Stimulated activated naive CD8-positive, alpha-beta T cell treated with anti-CD3 and anti-CD28 coated beads, Interleukin-15, Interleukin-2, amounts not matched to agents 100 U/mL and 50 U/mL, for 24 hours (primary cell): ENCODE measurements at regions not wholly inside any gene's neighbourhood (a gene's known extent, or its start where the extent isn't known, plus 50 kb on each side); places are given as distances from the start of the nearest gene placed in this dataset.
"Not testable (repeated sequence)": the region's sequence is repeated elsewhere in the genome, so short reads cannot be mapped to it uniquely, and the experiment has no call there.

Source experiments
- ATAC-seq: fragments of 150-1000 bp; cut with Tn5 transposase; one replicate; pipeline ENCODE4 v1.10.0; 2021
- DNase-seq: peaks from one replicate; pipeline ENCODE4 v3.0.0; 2021

DNA sequence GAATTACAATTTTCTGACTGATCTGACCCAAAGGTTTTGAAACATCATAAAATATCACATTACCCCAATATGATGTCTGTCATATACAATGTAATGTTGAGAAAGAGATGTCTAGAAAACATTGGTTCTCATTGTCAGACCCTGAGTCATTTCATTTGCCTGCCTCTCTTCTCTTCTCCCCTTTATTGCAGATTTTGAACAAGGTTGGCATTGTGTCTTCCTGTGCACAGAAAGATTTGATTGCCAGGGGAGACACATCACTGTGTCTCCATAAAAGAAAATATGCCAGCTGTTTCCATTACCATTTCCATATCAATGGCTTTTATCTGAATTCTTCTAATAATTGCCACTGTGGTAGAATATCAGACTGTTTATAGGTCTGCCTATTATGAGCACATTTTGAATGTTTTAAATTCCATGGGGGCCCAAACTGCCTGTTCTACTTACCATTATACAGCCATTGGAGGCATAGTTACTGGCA is 65.6 kb downstream of the IFI44 start:
- DNase-seq = no peak
- no peak for ATAC-seq

DNA sequence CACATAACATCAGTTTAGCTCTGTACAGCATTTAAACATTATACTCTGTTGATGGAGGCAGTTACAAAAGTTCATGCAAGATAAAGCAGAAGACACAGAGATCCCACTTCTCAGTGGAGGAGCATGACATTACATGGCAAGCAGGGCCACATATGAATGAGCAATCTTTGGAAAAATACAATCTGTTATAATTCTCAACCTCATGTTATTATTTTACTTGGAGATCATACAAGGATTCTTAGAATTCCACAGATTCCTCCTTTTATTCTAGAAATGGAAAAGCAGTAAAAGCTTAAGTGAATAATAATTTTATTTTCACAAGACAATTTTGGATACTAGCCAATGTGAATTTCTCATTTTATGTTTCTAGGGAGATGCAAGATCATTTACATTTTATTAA is 66.6 kb downstream of the IFI44 start:
- ATAC-seq (no peak), DNase-seq (no peak)

DNA sequence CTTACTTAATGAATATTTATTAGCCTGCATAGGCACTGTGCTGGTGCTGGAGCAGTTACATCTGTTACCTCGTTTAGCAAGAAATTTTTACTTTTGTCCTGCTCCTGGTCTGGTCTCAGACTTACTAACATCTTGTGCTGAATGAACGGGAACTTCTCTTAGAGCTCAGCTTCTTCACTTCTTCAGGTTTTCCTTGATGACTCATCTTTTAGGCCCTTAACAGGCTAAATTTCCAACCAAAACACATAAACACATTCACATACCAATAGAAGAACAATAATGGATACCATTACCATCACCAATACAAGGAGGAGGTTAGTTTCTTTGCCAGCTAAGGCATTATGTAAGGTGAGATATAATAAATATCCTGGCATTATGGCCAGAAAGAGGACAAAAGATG is 68.9 kb downstream of the IFI44 start:
- no peak for DNase-seq
- ATAC-seq = no peak

DNA sequence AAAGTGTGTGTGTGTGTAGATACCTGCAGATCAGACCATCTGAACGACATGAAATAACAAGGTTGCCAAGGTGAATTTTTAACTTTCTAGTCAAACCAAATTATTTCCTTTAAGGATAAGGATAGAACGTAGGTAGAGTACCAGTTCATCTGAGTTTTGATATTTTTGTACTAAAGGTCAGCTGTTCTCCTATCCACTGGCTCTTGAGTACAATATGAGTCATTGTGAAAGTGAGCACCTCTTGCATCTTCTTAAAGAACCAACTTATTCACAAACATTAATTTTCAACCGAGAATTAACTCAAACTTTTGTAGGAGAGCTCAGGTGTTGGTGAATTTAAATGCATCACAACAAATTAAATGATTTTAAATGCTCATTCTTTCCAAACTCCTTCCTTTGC is 71.5 kb downstream of the IFI44 start:
- ATAC-seq (no peak), DNase-seq (no peak)

DNA sequence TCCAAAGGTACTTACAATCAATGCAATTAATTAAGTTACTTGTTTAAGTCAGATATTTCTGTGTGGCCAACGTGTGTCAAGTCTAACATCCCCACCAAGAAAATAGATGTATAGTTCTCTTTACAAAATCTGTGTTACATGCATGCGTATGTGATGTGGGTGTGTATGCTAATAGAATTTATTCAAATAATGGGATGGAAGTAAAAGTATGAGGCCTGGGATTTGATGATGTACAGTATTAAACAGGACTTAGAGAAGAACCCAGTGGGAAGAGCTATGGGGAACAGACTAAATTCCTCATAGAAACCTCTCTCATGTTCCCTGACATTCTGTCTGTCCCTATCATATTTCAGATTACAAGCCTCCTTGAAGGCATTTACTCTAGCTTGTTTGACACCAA is 72.5 kb downstream of the IFI44 start:
- DNase-seq (no peak), ATAC-seq (no peak)

DNA sequence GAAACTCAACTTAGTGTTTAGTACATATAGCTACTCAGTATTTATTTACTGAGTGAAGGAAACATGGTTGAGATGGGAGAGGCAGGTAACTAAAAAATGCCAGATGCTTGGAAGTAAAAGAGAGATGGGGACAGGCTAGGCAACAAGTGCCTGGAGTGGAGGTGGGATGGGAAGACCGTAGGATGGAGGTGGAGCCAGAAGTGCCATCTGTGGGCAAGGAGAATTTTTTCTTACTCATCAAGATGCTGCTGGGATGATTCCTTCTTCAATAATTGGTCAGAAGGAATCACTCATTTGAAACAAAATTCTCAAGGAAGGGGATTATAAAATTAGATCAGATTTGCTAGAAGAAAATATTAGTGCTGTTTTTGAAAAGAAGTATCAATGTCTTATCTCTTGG is 72.9 kb downstream of the IFI44 start:
- ATAC-seq (no peak), DNase-seq (no peak)

DNA sequence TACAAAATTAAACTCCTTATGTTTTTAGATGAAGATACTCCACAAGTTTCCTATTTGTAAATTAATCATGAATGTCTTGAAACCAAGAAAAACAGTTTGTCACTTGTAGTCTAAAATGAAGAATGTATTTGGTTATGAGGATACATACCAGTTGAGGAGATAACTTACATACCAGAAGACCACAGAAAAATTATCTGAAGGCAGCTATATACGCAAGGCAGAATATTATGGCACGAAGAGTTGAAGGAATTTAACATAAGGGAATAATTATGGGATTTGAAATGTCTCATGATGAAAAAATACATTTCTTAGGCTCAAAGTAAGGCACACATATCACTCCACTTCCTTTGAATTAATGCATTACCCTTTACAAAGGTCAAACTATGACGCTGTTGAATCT is 73.3 kb downstream of the IFI44 start:
- DNase-seq = no peak

DNA sequence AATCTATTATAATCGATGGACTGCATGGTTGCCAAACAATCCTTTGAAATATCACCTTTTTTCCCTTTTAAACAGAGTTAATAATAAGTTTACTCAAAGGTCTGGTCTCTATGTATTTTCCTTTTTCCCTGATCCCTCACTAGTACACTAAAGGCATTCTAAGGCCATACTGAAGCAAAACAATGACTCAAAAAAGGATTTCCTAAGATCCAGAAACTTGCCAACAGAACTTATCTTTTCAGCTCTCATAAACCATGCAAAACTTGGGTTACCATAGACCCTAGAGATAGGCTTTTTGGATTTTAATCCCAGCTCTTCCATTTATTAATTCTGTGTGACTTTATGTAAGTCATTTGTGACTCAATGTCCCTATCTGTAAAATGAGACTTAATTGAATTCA is 77.1 kb downstream of the IFI44 start:
- DNase-seq (no peak), ATAC-seq (no peak)

More for the DNA sequence above, 73.3 kb downstream of the IFI44 start:
- no peak for ATAC-seq

DNA sequence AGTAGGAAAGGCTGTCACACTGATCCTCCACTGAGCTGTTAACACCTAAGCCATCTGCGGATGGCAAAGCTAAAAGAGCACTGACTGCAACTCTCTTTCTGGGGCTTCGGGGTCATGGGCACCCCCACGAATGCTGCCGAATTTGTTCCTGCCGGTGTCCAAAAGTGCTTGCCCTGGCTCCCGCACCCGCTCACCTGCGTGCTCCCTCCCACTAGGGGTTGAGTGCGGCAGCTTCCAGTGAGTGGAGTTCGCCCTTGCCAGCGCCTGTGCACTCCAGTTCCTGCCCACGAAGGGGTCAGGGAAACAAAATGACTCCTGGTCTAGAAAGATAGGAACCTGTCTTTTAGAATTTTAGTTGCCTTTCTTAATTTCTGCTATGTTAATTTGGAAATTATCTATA is 78.7 kb downstream of the IFI44 start:
- DNase-seq = no peak
- ATAC-seq = no peak

DNA sequence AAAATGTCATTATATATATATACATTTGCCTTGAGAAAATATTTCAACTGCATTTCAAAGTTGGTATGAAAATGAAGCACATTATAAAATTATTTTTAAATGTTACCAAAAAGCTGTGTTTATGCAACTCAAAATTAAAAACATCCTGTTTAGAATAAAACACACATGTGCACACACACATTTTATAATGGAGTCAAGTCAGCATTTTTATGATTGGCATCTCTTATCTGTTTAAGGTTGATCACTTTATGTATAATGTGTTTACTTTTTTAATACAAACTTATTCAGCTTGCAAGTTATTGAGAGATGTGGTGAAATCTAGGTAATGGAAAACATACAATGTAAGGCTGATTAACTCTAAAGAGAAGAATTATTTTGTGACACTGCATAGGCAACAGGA is 80.4 kb downstream of the IFI44 start:
- no peak for ATAC-seq

DNA sequence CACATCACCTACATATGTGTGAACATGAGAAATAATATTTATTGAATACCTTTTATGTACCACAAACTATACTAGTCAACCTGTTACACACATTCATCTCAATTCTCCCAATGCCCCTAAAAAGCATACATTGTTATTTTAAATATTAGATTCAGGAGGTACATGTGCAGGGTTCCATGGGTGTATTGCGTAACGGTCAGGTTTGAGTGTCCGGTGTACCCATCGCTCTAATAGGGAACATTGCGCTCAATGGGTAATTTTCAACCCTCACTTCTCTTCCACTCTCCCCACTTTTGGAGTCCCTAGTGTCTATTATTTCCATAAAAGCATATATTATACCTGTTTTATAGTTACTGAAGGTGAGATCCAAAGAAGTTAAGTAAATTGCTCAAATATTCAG is 82.0 kb downstream of the IFI44 start:
- ATAC-seq = no peak
- DNase-seq = no peak

More for the DNA sequence above, 80.4 kb downstream of the IFI44 start:
- DNase-seq = no peak

DNA sequence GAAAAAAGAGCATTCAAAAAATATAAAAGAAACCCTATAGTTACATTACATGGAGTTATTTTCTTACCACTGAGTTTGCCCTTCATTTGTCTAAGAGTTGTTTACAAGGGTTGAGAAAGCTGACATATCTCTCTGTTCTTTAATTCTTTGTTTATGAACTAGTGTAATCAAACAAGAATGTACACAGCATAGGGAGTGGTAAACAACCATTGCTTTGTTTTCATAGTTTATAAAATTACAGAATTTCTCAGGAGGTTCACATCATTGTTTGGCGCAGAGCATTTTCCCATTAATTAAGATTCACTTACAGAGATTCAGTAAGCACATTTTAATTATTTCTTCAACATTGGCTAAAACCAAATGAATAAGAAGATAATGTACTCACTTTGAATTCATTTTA is 87.6 kb downstream of the IFI44 start:
- DNase-seq (no peak), ATAC-seq (no peak)

DNA sequence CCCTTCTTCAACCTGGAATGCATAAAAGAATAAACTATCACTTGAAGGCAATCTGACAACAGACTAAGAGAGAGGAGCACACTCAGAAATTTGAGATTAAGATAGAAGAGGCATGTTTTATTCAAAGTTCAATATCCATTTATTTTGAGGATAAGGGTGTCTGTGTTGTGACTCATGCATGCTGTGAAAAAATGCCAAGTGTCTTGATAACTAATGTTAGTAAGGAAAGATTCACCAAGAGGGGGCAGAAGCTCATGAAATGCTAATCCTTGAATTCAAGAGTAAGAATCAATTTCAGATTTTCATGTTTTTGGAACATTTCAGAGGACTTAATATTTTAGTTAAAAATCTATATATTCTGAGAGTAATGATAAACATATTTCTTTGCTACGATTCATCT is 94.0 kb downstream of the IFI44 start:
- DNase-seq (no peak), ATAC-seq (no peak)

DNA sequence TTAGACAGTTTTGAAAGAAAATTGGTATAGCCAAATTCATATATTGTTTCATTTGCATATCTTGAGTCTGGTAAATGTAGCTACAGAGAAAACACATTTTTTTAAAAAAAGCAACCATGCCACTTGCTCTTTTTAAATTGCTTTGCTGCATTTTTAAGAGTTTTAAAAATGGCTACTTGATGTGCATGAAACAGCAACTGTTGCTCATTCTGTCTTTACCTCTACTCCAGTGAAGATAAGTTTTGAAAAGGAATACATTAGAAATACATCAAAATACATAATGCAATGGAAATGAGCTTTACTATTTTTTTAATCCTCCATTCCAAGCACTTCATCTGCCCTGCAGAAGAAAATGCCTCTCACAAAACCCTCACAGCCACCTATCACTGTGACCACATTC is 95.5 kb downstream of the IFI44 start:
- ATAC-seq (no peak), DNase-seq (no peak)

DNA sequence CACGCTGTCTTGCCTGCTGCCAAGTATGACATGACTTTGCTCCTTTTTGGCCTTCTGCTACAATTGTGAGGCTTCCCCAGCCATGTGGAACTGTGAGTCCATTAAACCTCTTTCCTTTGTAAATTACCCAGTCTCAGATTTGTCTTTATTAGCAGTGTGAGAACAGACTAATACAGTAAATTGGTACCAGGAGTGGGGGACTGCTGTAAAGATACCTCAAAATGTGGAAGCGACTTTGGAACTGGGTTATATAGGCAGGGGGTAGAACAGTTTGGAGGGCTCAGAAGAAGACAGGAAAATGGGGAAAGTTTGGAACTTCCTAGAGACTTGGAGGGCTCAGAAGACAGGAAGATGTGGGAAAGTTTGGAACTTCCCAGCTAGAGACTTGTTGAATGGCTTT is 104.0 kb downstream of the IFI44 start:
- DNase-seq, ATAC-seq: not testable (repeated sequence)

DNA sequence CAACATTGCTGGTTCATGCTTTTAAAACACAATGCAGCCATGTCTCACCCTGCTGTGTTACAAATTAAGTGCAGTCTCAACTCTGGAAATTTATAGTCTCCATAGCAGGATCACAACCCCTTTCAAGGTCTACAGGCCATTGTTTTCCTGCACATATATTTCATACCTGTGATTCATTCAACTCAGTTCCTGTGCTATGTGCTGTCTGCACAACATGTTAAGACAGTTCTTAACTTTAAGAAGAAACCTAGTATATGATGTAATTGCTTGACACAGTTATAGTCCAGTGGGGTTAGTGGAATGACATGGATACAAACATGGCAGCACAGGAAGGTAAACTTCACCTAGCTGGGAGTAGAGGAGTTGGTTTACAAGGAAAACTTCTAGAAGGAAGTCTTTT is 106.4 kb downstream of the IFI44 start:
- ATAC-seq (no peak), DNase-seq (no peak)

DNA sequence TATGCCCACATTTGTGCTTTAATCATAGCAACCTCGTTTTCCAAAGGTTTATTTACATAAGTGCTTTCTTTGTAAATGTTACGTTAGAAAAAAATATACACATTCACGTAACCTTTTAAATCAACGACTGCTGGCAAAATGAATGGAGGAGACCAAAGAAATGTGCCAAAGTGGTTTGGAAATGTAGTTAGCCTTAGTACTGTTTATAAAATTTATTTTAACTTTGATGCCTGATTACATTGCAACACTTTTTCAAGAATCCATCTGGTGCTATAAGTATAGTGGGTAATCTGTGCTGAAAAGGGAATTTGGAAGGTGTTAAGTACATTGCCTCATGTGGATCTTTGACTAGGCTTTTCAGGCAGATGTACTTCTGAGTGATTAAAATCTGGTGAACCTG is 108.9 kb downstream of the IFI44 start:
- DNase-seq = no peak
- no peak for ATAC-seq

DNA sequence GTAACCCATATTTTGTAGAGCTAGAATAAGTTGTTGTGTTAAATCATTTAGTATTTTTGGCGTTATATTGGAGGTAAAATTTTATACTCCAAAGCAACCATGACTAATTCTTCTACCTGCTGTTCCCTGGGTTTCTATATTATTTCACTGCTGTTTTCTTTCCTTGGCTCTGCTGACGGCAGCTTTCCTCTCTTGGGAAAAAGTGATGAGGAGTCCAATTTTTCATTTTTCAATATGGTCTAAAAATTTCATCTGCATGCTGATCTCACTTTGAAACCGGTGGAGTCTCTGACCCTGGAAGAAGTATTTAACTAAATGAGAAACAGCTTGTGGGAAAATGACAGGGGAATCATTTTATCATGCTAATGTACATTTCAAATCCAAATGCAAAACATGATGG is 110.2 kb downstream of the IFI44 start:
- no peak for DNase-seq

DNA sequence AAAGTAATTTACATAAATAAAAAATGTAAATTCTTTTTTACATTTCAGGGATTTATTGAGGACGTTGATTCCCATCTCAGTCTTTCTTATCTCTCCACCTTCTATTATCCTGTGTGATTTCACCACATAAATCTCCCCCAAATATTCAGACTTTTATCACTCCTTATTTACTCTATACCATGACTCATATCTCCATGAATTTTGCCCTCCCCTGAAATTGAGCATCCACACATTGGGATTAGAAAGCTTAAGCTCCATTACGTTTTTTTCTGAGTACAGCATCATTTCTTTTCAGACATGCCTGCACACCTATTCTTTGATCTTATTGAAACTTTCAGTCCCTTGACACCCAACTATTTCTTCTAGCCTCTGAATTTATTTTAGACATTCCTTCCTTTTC is 111.2 kb downstream of the IFI44 start:
- no peak for DNase-seq
- ATAC-seq = no peak

More for the DNA sequence above, 110.2 kb downstream of the IFI44 start:
- ATAC-seq = no peak

DNA sequence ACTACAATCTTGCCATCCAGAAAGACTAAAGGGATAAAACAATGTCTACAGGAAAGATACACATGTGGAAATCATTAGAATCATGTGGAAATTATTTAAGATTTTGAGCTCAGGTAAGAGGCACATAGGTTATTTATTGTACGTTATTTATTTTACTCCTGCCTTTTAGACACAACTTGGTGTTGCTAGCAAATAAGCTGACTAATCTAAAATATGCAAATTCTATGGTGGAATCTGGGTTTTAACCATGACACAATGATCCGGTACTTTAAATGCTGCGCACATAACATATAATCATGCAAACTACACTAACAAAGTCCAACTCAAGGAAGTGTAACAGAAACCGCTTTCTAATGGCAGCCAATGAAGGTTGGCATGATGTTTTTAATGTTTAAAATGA is 112.5 kb downstream of the IFI44 start:
- DNase-seq = no peak

DNA sequence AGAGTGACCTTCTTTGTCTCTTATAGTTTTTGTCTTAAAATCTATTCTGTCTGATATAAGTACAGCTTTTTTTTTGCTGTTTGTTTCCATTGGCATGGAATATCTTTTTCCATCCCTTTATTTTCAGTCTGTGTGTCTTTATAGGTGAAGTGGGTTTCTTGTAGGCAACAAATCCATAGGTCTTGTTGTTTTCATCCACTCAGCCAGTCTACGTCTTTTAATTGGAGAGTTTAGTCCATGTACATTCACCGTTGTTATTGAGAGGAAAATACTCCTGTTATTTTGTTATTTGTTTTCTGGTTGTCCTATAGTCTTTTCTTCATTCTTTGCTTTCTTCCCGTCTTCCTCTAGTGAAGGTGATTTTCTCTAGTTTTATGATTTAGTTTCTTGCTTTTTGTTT is 115.9 kb downstream of the IFI44 start:
- ATAC-seq = no peak
- no peak for DNase-seq

More for the DNA sequence above, 112.5 kb downstream of the IFI44 start:
- no peak for ATAC-seq

DNA sequence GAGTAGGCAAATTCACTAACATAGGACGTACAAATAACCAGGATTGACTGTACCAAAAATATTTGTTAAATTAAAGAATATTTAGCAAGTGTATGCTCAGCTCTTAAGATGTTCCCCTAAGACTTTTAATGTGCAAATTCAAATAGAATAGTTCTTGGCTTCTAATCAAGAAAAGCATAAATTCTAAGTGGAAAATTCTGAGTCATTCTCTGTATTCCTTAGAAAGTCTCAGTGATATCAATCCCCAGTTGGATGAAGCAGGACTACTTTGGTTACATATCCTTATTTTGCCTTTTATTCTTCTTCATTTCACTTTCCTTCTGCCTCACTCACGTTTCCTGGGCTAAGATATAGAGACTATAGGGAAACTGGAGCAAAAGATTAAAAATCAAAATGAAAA is 130.2 kb downstream of the IFI44 start:
- DNase-seq (no peak), ATAC-seq (no peak)

DNA sequence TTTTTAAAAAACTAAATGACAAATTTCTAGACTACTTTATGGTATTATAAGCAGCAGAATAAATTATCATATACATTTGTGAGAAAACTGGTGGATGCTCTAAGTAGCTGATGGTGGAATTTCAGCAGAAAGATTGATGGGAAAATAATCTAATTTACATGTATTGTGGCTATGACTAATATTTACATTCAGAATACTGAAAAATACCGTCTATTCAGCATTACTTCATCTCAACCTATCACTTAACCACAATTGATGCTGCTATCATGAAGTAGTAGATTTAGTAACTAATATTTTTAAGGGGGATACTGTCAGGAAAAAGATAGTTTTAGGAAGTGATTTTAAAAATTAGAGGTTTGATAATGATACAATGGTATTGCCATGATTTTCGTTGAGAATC is 137.9 kb downstream of the IFI44 start:
- DNase-seq (no peak), ATAC-seq (no peak)

DNA sequence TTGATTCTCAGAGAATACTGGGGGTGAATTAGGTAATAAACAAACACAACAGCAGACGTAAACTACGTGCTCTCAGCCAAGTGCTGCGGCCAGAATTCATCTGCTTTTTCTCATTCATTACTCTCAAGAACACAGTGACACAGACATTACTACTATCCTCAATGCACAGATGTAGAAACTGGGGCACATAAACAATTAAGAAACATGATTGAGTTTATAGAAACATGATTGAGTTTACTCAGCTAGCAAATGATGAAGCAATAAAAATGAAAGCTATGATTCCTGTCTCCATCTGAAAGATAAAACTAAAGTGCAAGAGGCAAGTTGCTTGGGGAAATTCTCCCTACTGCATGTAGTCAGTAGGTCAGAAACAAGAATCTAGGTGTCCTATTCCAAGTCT is 140.5 kb downstream of the IFI44 start:
- no peak for ATAC-seq
- no peak for DNase-seq

DNA sequence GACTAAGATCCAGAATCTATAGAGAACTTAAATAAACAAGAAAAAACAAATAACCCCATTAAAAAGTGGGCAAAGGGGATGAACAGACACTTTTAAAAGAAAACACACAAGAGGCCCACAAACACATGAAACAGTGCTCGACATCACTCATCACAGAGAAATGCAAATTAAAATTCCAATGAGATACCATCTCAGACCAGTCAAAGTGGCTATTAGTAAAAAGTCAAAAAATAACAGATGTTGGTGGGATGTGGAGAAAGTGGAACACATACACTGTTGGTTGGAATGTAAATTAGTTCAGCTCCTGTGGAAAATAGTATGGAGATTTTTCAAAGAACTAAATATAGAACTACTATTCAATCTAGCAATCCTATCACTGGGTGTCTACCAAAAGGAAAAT is 143.1 kb downstream of the IFI44 start:
- DNase-seq = no peak
- no peak for ATAC-seq
